AG04449 (cell line): ENCODE measurements at regions not wholly inside any gene's neighbourhood (a gene's known extent, or its start where the extent isn't known, plus 50 kb on each side); places are given as distances from the start of the nearest gene placed in this dataset.

ENCODE experiments used
- CTCF ChIA-PET: fragments of 350-600 bp; formaldehyde crosslinking; extraction: SDS; loops from one replicate; lab custom pipeline; 2021; ENCODE audit warnings: antibody characterized with exemption; lab: Yijun Ruan, JAX
- POLR2A ChIA-PET: fragments of 400-600, 350-600 bp; formaldehyde crosslinking; extraction: SDS; loops from one replicate; lab custom pipeline; 2020; ENCODE audit warnings: antibody characterized with exemption, inconsistent platforms; lab: Yijun Ruan, JAX
- DNase-seq: peaks from one replicate; pipeline ENCODE4 v3.0.0-alpha.2; 2010; ENCODE audit warnings: low read depth, low spot score
- H3K4me3 ChIP-seq: 2 replicates; pipeline ENCODE4 v1.5.1; 2011; ENCODE audit warnings: low read depth, mild to moderate bottlenecking, control low read depth, low read length
- TF ChIP-seq, protein P1 (sequence below): IDR thresholded peaks from one replicate; pipeline ENCODE4 v1.5.1; 2011; ENCODE audit warnings: mild to moderate bottlenecking, moderate library complexity, low read length, control low read depth, inconsistent platforms; ENCODE audit not compliant: insufficient read depth; ENCODE audit errors: missing control alignments

DNA sequence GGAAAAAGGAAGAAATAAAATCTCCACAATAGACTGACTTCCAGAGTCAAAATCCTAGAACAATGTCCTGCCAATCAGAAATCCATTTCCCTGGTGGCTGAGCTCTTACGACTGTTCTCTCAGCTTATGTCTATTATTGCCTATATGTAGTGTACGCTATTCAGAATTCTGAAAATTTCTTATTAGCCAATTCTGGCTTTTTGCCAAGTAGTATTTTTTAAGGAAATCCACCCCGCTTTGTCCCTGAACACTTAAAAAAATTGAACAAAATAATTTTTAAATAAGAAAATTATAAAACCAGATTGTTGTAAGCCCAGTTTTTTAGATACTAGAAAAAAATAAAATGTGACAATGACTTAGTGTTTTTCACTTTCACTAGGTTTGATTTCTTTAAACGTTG lies 143.0 kb downstream of the KCNA5 start:
- TF ChIP-seq, protein P1, sequence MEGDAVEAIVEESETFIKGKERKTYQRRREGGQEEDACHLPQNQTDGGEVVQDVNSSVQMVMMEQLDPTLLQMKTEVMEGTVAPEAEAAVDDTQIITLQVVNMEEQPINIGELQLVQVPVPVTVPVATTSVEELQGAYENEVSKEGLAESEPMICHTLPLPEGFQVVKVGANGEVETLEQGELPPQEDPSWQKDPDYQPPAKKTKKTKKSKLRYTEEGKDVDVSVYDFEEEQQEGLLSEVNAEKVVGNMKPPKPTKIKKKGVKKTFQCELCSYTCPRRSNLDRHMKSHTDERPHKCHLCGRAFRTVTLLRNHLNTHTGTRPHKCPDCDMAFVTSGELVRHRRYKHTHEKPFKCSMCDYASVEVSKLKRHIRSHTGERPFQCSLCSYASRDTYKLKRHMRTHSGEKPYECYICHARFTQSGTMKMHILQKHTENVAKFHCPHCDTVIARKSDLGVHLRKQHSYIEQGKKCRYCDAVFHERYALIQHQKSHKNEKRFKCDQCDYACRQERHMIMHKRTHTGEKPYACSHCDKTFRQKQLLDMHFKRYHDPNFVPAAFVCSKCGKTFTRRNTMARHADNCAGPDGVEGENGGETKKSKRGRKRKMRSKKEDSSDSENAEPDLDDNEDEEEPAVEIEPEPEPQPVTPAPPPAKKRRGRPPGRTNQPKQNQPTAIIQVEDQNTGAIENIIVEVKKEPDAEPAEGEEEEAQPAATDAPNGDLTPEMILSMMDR = no peak
- POLR2A ChIA-PET = no interaction called here
- H3K4me3 ChIP-seq = no peak overlapping the region
- CTCF ChIA-PET = no interaction called here
- DNase-seq = no peak

DNA sequence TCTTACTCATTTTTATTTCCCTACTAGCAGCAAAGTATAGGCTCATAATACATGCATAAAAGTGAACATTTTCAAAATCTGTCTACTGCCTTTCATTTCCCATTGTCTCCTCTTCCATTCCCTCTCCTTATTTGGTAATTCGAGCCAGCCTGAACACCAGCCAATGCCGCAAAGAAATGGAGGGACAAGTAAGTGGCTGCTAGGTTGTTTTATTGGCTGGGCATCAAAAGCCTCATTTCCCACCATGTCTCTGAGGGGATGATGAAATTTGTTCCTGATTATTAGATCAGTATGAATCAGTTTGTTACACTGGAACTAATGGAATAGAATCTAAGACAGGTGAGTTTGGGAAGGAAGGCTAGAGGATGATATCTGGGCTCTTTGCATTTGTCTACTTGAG lies 143.5 kb downstream of the KCNA5 start:
- ChIA-PET POLR2A (no interaction called here), CTCF (no interaction called here)
- TF ChIP-seq, protein P1 = no peak
- DNase-seq = no peak
- no peak overlapping the region for H3K4me3 ChIP-seq

DNA sequence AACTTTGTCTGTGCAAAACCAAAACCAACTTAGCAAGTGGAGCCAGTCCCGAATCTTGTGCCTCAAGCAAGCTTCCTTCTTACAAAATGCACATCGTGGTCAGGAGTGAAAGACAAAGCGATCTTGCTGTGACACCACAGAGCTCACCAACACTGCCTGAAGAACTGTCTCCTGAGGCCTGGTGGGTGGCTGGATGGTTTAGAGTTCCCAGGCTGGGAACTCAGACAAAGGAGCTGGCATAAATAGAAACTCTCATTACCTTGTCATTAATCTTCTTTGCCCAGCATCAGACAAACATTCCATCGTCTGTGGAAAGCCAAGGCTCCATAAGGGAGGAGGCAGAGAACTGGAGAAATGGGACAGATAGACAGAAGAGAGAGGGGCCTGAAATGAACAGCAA lies 144.8 kb downstream of the KCNA5 start:
- no peak for DNase-seq
- POLR2A ChIA-PET = no interaction called here
- no peak overlapping the region for H3K4me3 ChIP-seq
- CTCF ChIA-PET = interaction anchor here (1.7 kb wide), 1 partner anchor 18 kb away, joined by 7 read pairs; no protein-coding TSS in a partner anchor
- TF ChIP-seq, protein P1 = no peak

DNA sequence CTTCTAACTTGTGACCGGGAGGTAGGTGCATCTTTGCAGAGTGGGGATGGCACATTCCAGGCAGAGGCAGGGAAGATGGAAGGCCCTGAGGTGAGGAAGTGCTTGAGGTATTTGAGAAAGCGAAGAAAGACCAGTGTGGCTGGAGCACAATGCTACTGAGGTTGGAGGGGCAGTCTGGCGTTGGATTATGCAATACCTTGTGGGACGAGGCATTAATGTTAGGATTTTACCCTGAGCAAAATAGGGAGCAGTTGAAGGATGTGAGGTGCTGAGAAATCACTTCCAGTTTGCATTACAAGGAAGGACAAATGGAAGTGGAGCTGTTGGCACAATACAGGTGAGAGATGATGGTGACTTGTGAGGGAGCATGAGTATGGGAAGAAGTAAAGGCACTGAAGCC lies 145.5 kb downstream of the KCNA5 start:
- H3K4me3 ChIP-seq = no peak overlapping the region
- ChIA-PET CTCF (interaction anchor here (1.7 to 3.4 kb wide), 3 partner anchors 11 to 18 kb away, joined by 7 to 16 read pairs (median 13); no protein-coding TSS in a partner anchor), POLR2A (no interaction called here)
- DNase-seq = no peak
- TF ChIP-seq, protein P1 = no peak

DNA sequence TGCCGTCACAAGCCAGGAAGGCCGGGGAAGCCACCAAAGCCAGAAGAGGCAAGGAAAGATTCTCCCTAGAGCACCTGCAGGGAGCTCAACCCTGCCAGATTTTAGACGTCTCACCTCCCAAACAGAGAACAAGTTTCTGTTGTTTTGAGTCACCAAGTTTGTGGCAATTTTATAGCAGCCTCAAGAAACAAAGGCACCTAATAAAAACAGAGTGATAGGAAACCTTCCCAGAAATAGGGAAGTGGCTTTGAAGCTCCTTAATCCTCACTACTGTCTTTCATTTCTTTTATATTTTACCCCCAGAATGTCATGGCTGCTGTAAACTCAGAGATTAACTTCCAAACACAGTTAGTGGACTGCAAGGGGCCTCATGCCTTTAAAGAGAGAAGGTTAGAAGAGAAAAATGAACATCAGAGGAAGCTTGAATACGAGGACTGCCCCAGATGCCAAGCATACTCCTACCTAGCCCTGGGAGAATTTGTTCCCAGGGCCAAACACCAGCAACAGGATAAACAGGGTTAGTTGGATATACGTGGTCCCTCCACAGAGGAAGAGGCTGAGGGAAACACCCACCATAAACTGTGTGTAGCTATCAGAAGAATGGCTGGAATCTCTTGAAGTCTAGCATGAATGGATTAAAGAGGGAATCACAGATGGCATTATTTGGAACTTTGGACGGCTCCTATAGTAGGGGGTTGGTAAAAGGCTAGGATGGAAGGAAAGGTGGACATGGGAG lies 148.3 kb downstream of the KCNA5 start:
- DNase-seq = no peak
- POLR2A ChIA-PET = interaction anchor here (0.6 to 0.9 kb wide), 2 partner anchors 265 to 293 kb away, joined by 3 read pairs; no protein-coding TSS in a partner anchor
- CTCF ChIA-PET = interaction anchor here (0.8 to 3.4 kb wide), 3 partner anchors 8 to 108 kb away, joined by 3 to 16 read pairs (median 13); no protein-coding TSS in a partner anchor
- TF ChIP-seq, protein P1 = no peak
- no peak overlapping the region for H3K4me3 ChIP-seq

DNA sequence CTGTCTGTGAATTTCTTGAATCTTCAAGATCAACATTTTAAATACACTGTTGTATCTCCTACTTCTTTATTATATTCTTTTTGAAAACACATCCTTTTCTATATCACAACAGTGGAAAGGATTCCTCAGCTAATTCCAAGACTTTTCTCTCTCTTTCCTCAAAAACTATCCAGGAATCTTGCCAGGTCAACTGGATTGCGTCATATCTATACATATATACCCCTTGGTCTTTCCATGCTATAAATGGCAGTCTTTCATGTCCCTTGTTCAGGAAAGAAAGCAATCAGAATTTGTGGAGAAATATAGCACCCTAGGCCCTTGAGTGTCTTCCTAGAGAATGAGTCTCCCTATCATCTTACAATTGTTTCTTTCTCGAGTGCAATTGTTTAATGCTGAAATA lies 149.0 kb downstream of the KCNA5 start:
- TF ChIP-seq, protein P1 = no peak
- ChIA-PET POLR2A (no interaction called here), CTCF (interaction anchor here (1.6 to 3.4 kb wide), 2 partner anchors 17 to 19 kb away, joined by 4 to 13 read pairs; no protein-coding TSS in a partner anchor)
- no peak for DNase-seq
- H3K4me3 ChIP-seq = no peak overlapping the region
